Cardiac fibroblast (primary cell): ENCODE measurements at regions not wholly inside any gene's neighbourhood (a gene's known extent, or its start where the extent isn't known, plus 50 kb on each side); places are given as distances from the start of the nearest gene placed in this dataset.

Source experiments
- DNase-seq, 2 donors: peaks; one replicate each; pipeline versions ENCODE4 v3.0.0 to v3.0.0-alpha.2; 2010; ENCODE audit warnings: low read depth in 2 of 2
- H3K4me3 ChIP-seq, 2 donors: replicated peaks in 1 of 2; 1 replicate in 1 of 2; 2 replicates in 1 of 2; pipeline ENCODE4 v1.5.1; 2011; ENCODE audit warnings: low read depth in 2 of 2, low read length in 2 of 2, mild to moderate bottlenecking in 2 of 2, moderate library complexity in 1 of 2
- TF ChIP-seq, protein P1 (sequence below): IDR thresholded peaks from one replicate; pipeline ENCODE4 v1.5.1; 2011; ENCODE audit warnings: low read depth, mild to moderate bottlenecking, low read length, inconsistent platforms

DNA sequence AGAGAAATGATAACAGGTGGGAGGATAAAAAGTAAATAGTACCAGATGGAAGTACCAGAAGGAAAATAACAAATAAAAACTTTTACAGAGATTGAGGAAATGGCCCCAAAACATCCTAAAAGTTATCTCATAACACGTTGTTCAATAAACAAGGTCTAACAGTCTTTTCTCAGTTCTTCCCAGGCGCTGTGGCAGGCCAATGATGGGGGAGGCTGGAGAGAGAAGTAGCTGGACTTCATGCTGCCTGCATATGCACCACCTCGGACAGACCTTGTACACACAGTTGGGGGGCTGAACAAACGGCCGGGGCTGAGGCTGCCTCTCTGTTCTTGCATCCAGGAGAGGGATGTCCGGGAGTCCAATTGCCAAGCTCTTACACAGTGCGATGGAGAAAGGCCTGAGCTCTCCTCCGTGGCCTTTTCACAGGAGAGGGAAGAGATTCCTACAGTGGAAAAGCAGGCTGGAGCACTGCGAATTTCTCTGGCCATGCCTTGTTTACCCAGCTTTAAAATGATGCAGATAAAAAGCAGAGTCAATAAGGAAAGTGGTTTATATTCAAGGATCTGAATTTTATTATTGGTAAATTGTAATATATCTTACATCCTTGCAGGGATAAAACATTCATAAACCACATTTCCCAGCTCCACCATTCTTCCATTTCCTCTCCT lies 109.8 kb downstream of the PHLDA1 start:
- TF ChIP-seq, protein P1, sequence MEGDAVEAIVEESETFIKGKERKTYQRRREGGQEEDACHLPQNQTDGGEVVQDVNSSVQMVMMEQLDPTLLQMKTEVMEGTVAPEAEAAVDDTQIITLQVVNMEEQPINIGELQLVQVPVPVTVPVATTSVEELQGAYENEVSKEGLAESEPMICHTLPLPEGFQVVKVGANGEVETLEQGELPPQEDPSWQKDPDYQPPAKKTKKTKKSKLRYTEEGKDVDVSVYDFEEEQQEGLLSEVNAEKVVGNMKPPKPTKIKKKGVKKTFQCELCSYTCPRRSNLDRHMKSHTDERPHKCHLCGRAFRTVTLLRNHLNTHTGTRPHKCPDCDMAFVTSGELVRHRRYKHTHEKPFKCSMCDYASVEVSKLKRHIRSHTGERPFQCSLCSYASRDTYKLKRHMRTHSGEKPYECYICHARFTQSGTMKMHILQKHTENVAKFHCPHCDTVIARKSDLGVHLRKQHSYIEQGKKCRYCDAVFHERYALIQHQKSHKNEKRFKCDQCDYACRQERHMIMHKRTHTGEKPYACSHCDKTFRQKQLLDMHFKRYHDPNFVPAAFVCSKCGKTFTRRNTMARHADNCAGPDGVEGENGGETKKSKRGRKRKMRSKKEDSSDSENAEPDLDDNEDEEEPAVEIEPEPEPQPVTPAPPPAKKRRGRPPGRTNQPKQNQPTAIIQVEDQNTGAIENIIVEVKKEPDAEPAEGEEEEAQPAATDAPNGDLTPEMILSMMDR, result no peak
- DNase-seq, result no peak
- H3K4me3 ChIP-seq, result no peak overlapping the region

DNA sequence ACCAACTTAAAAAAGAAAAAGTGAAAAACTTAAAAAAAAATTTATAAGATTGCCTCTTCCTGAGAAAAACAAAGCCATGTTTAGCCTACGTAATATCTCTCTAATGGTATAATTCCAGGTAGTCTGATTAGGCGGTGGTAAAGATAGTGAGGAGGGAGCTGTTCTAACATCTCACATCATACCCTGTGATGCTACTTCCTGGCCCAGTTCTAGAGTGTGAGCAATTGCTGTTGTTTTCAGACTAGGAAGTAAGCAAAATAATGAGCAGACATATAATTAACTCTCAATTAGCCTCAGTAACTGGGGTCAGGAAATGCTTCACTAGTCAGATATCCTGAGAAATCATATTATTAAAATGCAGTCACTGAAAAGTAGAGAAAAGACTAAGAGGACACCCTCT lies 113.9 kb downstream of the PHLDA1 start:
- DNase-seq, result no peak
- no peak overlapping the region for H3K4me3 ChIP-seq

DNA sequence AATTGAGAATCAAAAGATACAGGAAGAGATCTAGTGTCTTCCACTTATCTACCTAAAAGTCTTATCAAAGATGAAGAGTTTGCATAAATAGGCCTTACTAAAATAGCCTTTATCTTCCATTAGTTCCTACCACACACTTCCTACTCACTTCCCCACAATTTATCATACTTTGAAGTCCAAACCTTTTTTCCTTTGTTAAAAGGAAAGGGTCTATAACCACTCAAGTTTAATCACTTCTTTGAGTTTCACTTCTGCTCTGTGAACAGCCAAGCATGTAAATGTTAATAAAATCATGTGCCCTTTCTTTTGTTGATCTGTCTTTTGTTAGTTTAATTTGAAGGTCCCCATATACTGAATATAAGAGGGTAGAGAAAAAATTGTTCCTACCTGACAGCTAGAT lies 114.5 kb downstream of the PHLDA1 start:
- TF ChIP-seq, protein P1, result no peak
- no peak for DNase-seq
- no peak overlapping the region for H3K4me3 ChIP-seq

More for the DNA sequence above, 113.9 kb downstream of the PHLDA1 start:
- TF ChIP-seq, protein P1, result no peak

DNA sequence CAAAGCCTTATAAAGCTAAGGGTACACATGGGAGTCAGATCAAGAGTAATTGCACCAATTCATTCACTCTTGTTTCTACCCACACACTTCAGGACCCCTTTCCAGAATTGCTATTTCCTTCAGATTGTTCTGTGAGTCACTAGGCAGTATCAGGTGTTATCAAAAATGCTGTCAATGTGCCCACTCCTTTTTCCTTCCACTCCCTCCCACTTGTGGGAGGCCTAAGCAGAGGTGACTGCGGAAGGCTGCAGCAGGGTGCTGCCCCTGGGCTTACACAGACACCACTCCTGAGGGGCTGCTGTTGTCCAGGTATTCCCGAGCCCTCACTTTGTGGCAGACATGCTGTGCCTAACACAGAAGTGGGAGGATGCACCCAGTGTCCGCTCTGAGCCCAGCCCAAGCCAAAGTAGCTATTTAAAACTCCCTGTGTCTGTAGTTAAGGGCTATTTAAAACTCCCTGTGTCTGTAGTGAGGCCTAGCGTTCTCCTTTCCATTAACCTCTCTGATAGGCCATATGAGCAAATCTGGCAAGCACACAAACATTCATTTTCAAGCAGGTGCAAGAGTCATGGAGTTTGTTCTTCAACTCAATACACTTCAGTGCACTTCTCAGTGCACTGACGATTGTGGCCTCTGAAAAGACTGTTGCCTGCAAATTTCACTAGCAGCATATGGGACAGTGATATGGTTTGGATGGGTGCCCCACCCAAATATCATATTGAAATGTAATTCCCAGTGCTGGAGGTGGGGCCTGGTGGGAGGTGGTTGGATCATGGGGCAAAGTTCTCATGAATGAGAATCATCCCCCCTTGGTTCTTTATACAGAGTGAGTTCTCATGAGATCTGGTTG lies 117.8 kb downstream of the PHLDA1 start:
- H3K4me3 ChIP-seq, result no peak overlapping the region
- TF ChIP-seq, protein P1, result no peak
- peak in 1 of 2 donors; percentile 57 for DNase-seq

DNA sequence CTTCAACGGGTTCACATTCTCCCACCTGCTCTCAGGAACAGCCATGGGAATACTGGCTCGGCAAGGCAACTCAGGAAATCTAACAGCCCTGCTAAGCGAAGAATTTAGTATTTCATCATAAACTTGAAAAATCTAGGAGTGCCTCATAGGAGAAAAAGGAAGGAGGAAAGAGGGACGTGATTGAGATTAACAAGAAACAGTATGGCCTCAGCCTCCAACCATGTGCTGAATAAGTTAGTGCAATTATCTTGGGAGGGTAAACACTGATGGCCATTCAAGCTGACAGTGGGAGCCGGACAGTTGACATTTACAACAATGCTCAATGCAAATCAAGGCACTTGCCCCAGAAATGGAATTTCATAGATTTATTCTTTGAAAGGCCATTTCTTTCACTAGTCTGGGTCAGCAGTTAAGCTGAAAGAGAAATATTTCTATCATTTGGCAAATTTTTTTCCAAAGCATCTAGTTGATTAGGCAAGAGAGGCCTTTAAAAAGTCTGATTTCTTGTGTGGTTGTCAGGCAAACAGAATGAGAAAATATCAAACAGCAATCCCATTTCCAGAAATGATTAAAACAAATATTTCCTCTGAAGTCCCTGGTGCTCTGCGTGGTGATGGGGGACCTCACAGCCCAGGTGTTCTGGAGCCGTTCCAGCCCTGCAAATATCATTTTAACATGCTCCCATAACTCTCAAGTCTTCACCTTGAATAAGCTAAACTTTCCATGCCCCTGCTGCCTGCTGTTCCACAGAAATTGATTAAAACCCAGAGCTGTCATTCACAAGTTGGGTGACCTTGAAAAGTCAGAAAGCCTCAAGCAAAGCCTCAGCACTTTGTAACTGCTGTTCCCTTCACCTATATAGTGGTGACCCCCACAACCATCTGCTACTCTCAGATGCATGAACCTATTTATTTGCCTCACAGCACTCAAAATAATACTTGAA lies 121.6 kb downstream of the PHLDA1 start:
- TF ChIP-seq, protein P1, result no peak
- H3K4me3 ChIP-seq, result no peak overlapping the region
- peak; percentile 9 to 52 for DNase-seq

DNA sequence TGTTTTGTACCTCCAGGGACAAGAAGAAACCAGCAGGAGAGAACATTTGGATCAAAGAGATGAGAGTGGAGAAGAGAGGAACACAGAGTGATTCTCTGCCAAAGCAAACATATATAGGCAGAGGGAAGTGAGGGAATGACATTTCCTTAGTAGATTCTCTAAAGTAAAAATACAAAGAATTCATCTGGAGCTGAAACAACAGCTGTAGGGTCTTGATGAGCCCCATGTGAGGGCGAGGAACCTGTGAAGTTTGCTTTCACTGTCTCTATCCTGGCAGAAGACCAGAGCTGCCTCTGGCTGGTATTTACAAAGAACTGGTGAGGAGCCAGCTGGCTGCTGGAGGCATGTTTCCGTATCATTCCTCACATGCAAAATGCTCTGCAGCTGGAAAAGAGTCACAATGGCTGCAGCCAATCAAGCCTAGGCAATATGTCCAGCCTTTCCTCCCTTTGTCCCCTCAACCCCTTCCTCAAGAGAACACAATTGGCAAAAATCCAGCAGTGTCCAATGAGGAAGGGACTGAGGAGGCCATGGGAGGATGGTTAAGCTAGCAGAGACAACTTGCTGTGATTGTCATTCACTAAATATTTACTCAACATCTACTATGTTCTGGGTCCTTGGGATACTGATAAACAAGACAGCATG lies 122.5 kb downstream of the PHLDA1 start:
- no peak overlapping the region for H3K4me3 ChIP-seq
- TF ChIP-seq, protein P1, result no peak
- DNase-seq, result peak; percentile 85 to 95
